ENCODE measurements at regions not wholly inside any gene's neighbourhood (a gene's known extent, or its start where the extent isn't known, plus 50 kb on each side); places are given as distances from the start of the nearest gene placed in this dataset.

DNA sequence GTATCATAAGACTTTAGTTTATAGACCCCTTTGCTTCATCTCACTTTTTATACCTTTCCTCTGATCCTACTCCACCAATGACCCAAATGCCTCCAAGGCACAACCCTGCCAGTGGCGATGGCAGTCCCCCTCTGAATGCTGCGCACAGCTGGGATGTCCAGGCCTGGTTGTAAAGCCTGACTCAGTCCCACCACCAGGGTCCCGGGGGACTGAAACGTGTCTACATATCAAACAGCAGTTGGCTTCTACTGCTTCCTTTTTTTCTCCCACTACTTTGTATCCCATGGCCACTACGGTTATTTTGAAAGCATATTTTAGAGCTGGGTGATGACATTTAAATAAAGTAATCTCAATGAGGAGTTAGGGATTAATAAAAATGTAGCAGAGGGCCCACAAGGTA, 329.8 kb upstream of the PSMD7 start:
- Histone ChIP-seq H3K4me1 (ENCODE audit: insufficient read depth, low read length) (no peaks in the 10 kb centered on the region), H2AFZ (ENCODE audit: low read length) (no peak overlapping the region)
- no peak for DNase-seq (ENCODE audit: insufficient read length, low spot score, missing footprints)

DNA sequence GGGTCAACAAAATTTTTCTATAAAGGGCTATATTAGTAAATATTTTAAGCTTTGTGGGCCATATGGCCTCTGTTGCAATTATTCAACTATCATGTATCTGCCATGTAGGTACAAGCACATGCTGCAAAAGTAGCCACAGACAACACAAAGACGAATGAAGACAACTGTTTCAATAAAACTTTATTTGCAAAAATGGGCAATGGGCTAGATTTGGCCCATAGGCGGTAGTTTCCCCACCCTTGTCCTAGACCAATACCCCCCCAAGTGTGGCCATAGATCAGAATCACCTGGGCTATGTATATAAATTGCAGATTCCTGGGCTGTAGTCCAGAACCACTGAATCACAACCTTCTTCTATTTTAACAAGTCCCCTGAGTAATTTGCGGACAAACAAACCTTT, 331.0 kb upstream of the PSMD7 start:
- no peak for DNase-seq (ENCODE audit: insufficient read length, low spot score, missing footprints)

More for the DNA sequence above, 329.8 kb upstream of the PSMD7 start:
- Histone ChIP-seq H3K4me2 (ENCODE audit: insufficient read depth, low read length) (no peak overlapping the region), H3K36me3 (ENCODE audit: insufficient read depth, low read length) (no peaks in the 10 kb centered on the region), H3K27me3 (ENCODE audit: insufficient read depth, low read length) (no peaks in the 10 kb centered on the region), H3K9me3 (ENCODE audit: low read depth, low read length) (no peaks in the 10 kb centered on the region), H4K20me1 (ENCODE audit: insufficient read depth, low read length) (no peaks in the 10 kb centered on the region), H3K27ac (ENCODE audit: low read depth, low read length) (no peak overlapping the region), H3K79me2 (ENCODE audit: insufficient read depth, low read length) (no peaks in the 10 kb centered on the region), H3K4me3 (ENCODE audit: insufficient read depth, low read length) (no peak overlapping the region)
- TF ChIP-seq, protein P1, sequence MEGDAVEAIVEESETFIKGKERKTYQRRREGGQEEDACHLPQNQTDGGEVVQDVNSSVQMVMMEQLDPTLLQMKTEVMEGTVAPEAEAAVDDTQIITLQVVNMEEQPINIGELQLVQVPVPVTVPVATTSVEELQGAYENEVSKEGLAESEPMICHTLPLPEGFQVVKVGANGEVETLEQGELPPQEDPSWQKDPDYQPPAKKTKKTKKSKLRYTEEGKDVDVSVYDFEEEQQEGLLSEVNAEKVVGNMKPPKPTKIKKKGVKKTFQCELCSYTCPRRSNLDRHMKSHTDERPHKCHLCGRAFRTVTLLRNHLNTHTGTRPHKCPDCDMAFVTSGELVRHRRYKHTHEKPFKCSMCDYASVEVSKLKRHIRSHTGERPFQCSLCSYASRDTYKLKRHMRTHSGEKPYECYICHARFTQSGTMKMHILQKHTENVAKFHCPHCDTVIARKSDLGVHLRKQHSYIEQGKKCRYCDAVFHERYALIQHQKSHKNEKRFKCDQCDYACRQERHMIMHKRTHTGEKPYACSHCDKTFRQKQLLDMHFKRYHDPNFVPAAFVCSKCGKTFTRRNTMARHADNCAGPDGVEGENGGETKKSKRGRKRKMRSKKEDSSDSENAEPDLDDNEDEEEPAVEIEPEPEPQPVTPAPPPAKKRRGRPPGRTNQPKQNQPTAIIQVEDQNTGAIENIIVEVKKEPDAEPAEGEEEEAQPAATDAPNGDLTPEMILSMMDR (IDR thresholded peaks at IDR 0.05; ENCODE audit: extremely low read depth, low read depth, low read length), result no peak

DNA sequence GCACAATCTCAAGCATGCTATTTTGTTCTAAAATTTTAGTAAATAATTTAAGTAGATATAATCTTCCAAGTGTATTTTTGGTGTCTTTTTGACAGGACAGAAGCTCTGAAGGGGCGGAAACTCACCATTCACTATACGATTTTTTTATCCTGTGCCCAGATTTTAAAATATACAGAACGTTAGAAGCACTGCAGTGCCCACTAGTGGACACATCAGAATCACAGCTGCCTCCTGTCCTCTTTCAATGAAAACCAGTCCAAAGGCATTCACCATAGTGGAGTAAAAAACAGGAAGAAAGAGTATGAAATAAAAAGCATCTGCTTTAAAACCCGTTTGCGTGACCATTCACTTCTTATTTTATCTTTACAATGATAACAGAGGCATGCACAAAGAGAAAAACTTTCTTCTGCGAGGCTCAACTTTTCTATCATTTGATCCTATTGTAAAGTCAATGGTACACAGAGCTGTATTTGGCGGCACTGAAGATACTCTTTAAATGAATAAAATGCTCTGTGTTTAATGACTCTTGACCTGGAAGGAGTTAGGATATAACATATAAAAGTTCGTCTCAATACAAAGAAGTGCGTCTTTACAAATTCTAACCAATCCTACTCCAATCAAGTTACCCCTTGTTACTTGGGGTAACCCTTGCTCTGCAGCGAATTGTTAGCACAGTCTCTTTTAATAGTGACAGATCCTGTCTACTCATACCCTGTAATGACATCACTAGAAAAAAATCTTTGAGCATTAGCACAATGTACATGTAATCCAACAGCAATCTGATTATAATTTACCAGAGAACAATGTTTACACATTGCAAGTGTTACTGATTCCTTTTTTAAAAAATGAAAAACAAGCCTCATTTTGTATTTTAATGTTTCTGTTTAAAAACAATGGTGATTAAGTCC, 339.8 kb upstream of the PSMD7 start:
- no peaks in the 10 kb centered on the region for H3K36me3 ChIP-seq (ENCODE audit: insufficient read depth, low read length)
- no peak overlapping the region for H3K27ac ChIP-seq (ENCODE audit: low read depth, low read length)
- no peak overlapping the region for H3K4me3 ChIP-seq (ENCODE audit: insufficient read depth, low read length)
- H4K20me1 ChIP-seq (ENCODE audit: insufficient read depth, low read length), result no peaks in the 10 kb centered on the region
- TF ChIP-seq, protein P1 (IDR thresholded peaks at IDR 0.05; ENCODE audit: extremely low read depth, low read depth, low read length), result peak; percentile 94
- peaks cover 3% of the 10 kb centered on the region for H3K27me3 ChIP-seq (ENCODE audit: insufficient read depth, low read length)
- no peak overlapping the region for H3K4me2 ChIP-seq (ENCODE audit: insufficient read depth, low read length)
- no peak overlapping the region for H2AFZ ChIP-seq (ENCODE audit: low read length)
- no peaks in the 10 kb centered on the region for H3K79me2 ChIP-seq (ENCODE audit: insufficient read depth, low read length)
- DNase-seq (ENCODE audit: insufficient read length, low spot score, missing footprints), result peak; percentile 65
- no peaks in the 10 kb centered on the region for H3K4me1 ChIP-seq (ENCODE audit: insufficient read depth, low read length)
- no peaks in the 10 kb centered on the region for H3K9me3 ChIP-seq (ENCODE audit: low read depth, low read length)

More for the DNA sequence above, 331.0 kb upstream of the PSMD7 start:
- Histone ChIP-seq H3K9me3 (ENCODE audit: low read depth, low read length) (no peaks in the 10 kb centered on the region), H3K27me3 (ENCODE audit: insufficient read depth, low read length) (no peaks in the 10 kb centered on the region), H3K4me1 (ENCODE audit: insufficient read depth, low read length) (no peaks in the 10 kb centered on the region), H3K4me2 (ENCODE audit: insufficient read depth, low read length) (no peak overlapping the region), H3K36me3 (ENCODE audit: insufficient read depth, low read length) (no peaks in the 10 kb centered on the region), H4K20me1 (ENCODE audit: insufficient read depth, low read length) (no peaks in the 10 kb centered on the region), H3K27ac (ENCODE audit: low read depth, low read length) (no peak overlapping the region), H2AFZ (ENCODE audit: low read length) (no peak overlapping the region), H3K4me3 (ENCODE audit: insufficient read depth, low read length) (no peak overlapping the region), H3K79me2 (ENCODE audit: insufficient read depth, low read length) (no peaks in the 10 kb centered on the region)
- TF ChIP-seq, protein P1 (IDR thresholded peaks at IDR 0.05; ENCODE audit: extremely low read depth, low read depth, low read length), result no peak

DNA sequence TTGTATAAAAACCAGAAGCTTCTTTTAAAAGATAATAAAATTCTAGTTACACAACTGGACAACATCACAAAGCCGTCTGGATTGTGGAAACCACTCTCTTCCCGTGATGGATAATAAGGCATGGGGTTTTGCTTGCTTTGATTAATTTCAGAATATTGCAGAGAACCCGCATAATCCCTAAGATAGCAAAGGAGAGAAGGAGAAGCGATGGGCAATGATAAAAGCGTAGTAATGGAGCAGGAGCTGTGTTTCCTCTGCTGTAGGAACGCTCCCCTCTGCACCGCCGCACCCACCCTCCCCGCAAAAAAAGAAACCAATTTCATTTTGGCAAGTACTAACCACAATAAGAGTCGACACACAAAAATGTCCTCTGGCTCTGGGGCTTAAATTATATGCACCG, 340.9 kb upstream of the PSMD7 start:
- Histone ChIP-seq H3K79me2 (ENCODE audit: insufficient read depth, low read length) (no peaks in the 10 kb centered on the region), H3K4me2 (ENCODE audit: insufficient read depth, low read length) (no peak overlapping the region), H3K36me3 (ENCODE audit: insufficient read depth, low read length) (no peaks in the 10 kb centered on the region), H3K9me3 (ENCODE audit: low read depth, low read length) (no peaks in the 10 kb centered on the region), H3K4me1 (ENCODE audit: insufficient read depth, low read length) (no peaks in the 10 kb centered on the region), H3K4me3 (ENCODE audit: insufficient read depth, low read length) (no peak overlapping the region), H2AFZ (ENCODE audit: low read length) (no peak overlapping the region), H4K20me1 (ENCODE audit: insufficient read depth, low read length) (no peaks in the 10 kb centered on the region), H3K27me3 (ENCODE audit: insufficient read depth, low read length) (peaks cover 3% of the 10 kb centered on the region), H3K27ac (ENCODE audit: low read depth, low read length) (no peak overlapping the region)
- no peak for DNase-seq (ENCODE audit: insufficient read length, low spot score, missing footprints)
- TF ChIP-seq, protein P1 (IDR thresholded peaks at IDR 0.05; ENCODE audit: extremely low read depth, low read depth, low read length), result no peak
